Adrenal gland (tissue), 9 donors: ENCODE measurements at regions not wholly inside any gene's neighbourhood (a gene's known extent, or its start where the extent isn't known, plus 50 kb on each side); places are given as distances from the start of the nearest gene placed in this dataset.
A peak's percentile ranks its signal among the peaks of the same experiment; 100 is the strongest.
"Not testable (repeated sequence)": the region's sequence is repeated elsewhere in the genome, so short reads cannot be mapped to it uniquely, and the experiment has no call there.

Source experiments
- DNase-seq, 7 donors: peaks; one replicate each; pipeline ENCODE4 v3.0.0-alpha.2; 2019 to 2020
- H3K27ac ChIP-seq, 5 donors: fragments of 200-600 bp; sonication (generic) in 4 of 5; 1 replicate in 3 of 5; 2 replicates in 2 of 5; pipeline versions ENCODE4 v1.5.1 to v1.8.0; 2016 to 2020; ENCODE audit warnings: mild to moderate bottlenecking in 1 of 5
- H3K27me3 ChIP-seq: fragments of 200-600 bp; 2 replicates; pipeline ENCODE4 v1.8.0; 2021
- H3K36me3 ChIP-seq, 2 donors: fragments of 200-600 bp; replicated peaks in 1 of 2; 1 replicate in 1 of 2; 2 replicates in 1 of 2; pipeline versions ENCODE4 v1.5.1 to v1.8.0; 2018 to 2022
- H3K4me1 ChIP-seq, 2 donors: fragments of 200-600 bp; replicated peaks in 1 of 2; 1 replicate in 1 of 2; 2 replicates in 1 of 2; pipeline versions ENCODE4 v1.5.1 to v1.8.0; 2018 to 2021
- H3K4me3 ChIP-seq, 4 donors: fragments of 200-600 bp; sonication (generic) in 3 of 4; one replicate each; pipeline ENCODE4 v1.5.1; 2016 to 2018
- H3K9me3 ChIP-seq, 3 donors: fragments of 200-600 bp; sonication (generic) in 1 of 3; replicated peaks in 1 of 3; 1 replicate in 2 of 3; 2 replicates in 1 of 3; pipeline versions ENCODE4 v1.5.1 to v1.8.0; 2016 to 2021
- CTCF ChIP-seq, 6 experiments: fragments of 450-650 bp in 4 of 6; fragments of 200-600 bp in 2 of 6; sonication (generic) in 1 of 6; IDR thresholded peaks; 1 replicate in 5 of 6; 2 replicates in 1 of 6; pipeline versions ENCODE4 v1.5.1 to v1.8.0; 2016 to 2021; ENCODE audit warnings: antibody characterized with exemption in 6 of 6, mild to moderate bottlenecking in 2 of 6, moderate library complexity in 1 of 6
- POLR2A ChIP-seq, 2 donors: fragments of 450-650 bp; IDR thresholded peaks; one replicate each; pipeline ENCODE4 v1.6.1; 2017; ENCODE audit warnings: antibody characterized with exemption in 2 of 2, mild to moderate bottlenecking in 2 of 2, moderate library complexity in 1 of 2
- WGBS, 4 donors: extraction: QIAGEN DNeasy Blood & Tissue Kit in 2 of 4; methylation state at CpG; one replicate each; pipeline versions ENCODE4 v1.1.5 to v1.1.7; 2013 to 2017; 5-methylcytosine and 5-hydroxymethylcytosine counted together
- intact Hi-C, 2 donors: fragments of 100-400 bp; cut with DNase I; formaldehyde crosslinking; loops; one replicate each; pipeline versions ENCODE4 v1.14.1 to v1.15.0; 2022 to 2023
- donor health status: healthy with polysubstance abuse.
- donor health status: Bipolar disorder and iron deficiency.
- donor health status: DM: yes; HTN: yes; CAD: no.
- donor health status: DM: no; HTN: no; CAD: no.
- donor health status: DM: no; HTN: no; CAD: no.

- Histone ChIP-seq H3K4me1 (no peaks in the 10 kb centered on the region), H3K27me3 (no peaks in the 10 kb centered on the region), H3K27ac (no peak overlapping the region), H3K9me3 (no peaks in the 10 kb centered on the region), H3K36me3 (no peaks in the 10 kb centered on the region), H3K4me3 (no peak overlapping the region)
- TF ChIP-seq POLR2A (IDR thresholded peaks at IDR 0.05), result no peak
- no peak for TF ChIP-seq CTCF (IDR thresholded peaks at IDR 0.05)
- 64 to 82% (median 77%) methylated on average over 9 to 20 of the region's 20 CpGs for WGBS, 4 donors
- no peak for DNase-seq
- intact Hi-C loops, result no loop called here
These were observed 64.4 kb upstream of the TAMM41 start for GRCh38 chr3:11910971-11911531.

DNA sequence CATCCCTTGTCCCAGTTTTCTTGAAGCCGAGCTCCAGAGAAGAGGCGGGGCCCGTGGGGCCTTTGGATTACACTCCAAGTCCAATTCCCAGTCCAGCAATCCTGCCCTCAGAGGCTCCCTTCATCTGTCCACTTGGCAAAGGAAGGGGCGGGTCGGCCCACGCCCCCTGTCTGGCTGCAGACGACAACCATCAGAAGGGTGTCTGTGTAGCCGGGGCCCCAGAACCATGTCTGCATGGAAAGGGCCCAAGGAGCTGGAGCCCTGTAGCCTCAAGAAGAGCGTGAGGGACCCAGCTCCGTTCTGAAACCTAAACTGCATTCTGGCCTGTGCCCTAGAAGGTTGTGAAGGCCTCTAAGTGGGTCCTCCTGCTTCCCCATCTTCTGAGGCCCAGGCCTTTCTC is 65.2 kb upstream of the TAMM41 start:
- intact Hi-C loops, result not testable (repeated sequence)

DNA sequence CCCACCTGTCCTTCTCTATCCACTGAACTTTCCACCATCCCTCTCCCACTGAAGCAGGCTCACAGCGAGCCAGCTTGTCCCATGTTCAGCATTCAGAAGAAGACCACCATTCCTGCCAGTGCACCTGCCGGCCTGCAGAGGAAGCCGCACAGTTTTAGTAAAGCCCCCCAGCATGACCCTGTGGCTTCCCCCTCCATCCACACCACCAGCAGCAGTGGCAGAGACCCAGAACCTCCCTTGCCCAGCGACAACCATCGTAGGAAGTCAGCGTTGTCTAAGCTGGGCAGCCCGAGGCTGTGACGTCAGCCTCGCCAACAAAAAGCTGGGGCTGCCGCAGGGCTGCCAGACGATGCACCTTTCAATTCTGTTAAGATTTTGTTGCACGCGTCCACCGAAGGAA is 66.6 kb upstream of the TAMM41 start:
- Histone ChIP-seq H3K27ac (no peak overlapping the region), H3K4me3 (no peak overlapping the region), H3K27me3 (no peaks in the 10 kb centered on the region), H3K4me1 (no peaks in the 10 kb centered on the region), H3K36me3 (no peaks in the 10 kb centered on the region), H3K9me3 (no peaks in the 10 kb centered on the region)
- WGBS, 4 donors, result 82 to 92% (median 89%) methylated on average over 11 to 14 of the region's 14 CpGs
- intact Hi-C loops, result no loop called here
- TF ChIP-seq CTCF (IDR thresholded peaks at IDR 0.05), result no peak
- no peak for TF ChIP-seq POLR2A (IDR thresholded peaks at IDR 0.05)
- no peak for DNase-seq

More for the DNA sequence above, 65.2 kb upstream of the TAMM41 start:
- H3K4me1 ChIP-seq, H3K27me3 ChIP-seq, DNase-seq, H3K4me3 ChIP-seq, H3K9me3 ChIP-seq, H3K36me3 ChIP-seq, H3K27ac ChIP-seq: not testable (repeated sequence)
- WGBS, 4 donors, result 87 to 94% (median 90%) methylated on average over 8 to 10 of the region's 10 CpGs

DNA sequence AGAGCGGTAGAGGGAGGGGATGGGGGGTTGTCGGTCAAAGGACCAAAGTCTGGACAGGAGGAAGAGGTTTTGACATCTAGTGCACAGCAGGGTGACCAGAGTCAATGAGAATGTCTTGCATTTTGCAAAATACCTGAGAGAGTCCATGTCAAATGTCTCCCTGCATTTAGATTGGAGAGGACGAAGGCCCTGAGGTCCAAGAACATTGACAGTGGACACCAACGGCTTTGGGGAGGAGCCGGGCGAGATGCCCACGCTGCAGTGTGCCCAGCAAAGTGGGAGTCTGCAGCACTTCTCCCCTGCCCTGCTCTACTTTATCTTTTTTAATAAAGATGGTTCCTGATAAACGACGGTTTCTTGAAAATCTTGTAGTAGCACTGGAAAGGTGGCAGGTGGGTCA is 67.4 kb upstream of the TAMM41 start:
- H3K36me3 ChIP-seq, result no peaks in the 10 kb centered on the region
- intact Hi-C loops, result no loop called here
- WGBS, 4 donors, result 75 to 91% (median 80%) methylated on average over 7 to 9 of the region's 9 CpGs
- no peaks in the 10 kb centered on the region for H3K9me3 ChIP-seq
- no peaks in the 10 kb centered on the region for H3K4me1 ChIP-seq
- no peak overlapping the region for H3K27ac ChIP-seq
- DNase-seq, result no peak
- H3K4me3 ChIP-seq, result no peak overlapping the region
- TF ChIP-seq CTCF (IDR thresholded peaks at IDR 0.05), result no peak
- TF ChIP-seq POLR2A (IDR thresholded peaks at IDR 0.05), result no peak
- no peaks in the 10 kb centered on the region for H3K27me3 ChIP-seq

DNA sequence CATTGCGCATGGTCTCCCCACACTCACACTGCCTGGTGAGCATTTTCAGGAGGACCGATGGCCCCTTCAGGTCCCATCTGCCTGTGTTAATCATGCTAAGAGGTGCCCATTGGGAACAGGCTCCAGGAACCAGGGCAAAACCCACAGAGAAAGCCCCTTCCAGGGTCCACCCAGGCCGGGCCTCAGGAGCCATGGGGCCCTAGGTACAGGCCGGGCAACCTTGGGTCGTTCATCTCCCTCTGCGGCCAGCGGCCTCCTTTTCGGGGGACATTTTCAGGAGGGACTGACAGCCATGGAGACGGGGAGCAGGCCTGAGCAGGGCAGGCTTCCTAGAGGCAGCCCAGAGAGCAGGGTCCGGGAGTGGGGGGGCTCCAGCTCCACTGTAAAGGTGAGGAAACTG is 68.0 kb upstream of the TAMM41 start:
- Histone ChIP-seq H3K9me3 (no peaks in the 10 kb centered on the region), H3K36me3 (no peaks in the 10 kb centered on the region), H3K27ac (no peak overlapping the region), H3K4me1 (no peaks in the 10 kb centered on the region), H3K27me3 (no peaks in the 10 kb centered on the region), H3K4me3 (no peak overlapping the region)
- peak in 1 of 7 donors; percentile 15 for DNase-seq
- TF ChIP-seq CTCF (IDR thresholded peaks at IDR 0.05) (no peak), POLR2A (IDR thresholded peaks at IDR 0.05) (no peak)
- intact Hi-C loops, result no loop called here
- WGBS, 4 donors, result 63 to 89% (median 84%) methylated on average over 1 to 10 of the region's 10 CpGs
